Activated CD8-positive, alpha-beta T cell treated with anti-CD3 and anti-CD28 coated beads for 36 hours (primary cell): ENCODE measurements at regions not wholly inside any gene's neighbourhood (a gene's known extent, or its start where the extent isn't known, plus 50 kb on each side); places are given as distances from the start of the nearest gene placed in this dataset.

Source experiments
- ATAC-seq: fragments of 200-7000 bp; cut with Tn5 transposase; one replicate; pipeline ENCODE4 v1.10.0; 2021; ENCODE audit warnings: mild to moderate bottlenecking, moderate library complexity
- CTCF ChIA-PET: fragments of 350-600 bp; sonication (Branson Sonifier 250); formaldehyde crosslinking; loops from one replicate; lab custom pipeline; 2021; ENCODE audit warnings: antibody characterized with exemption; lab: Charles Lee
- POLR2A ChIA-PET: fragments of 350-600 bp; sonication (Branson Sonifier 250); formaldehyde crosslinking; loops from one replicate; lab custom pipeline; 2021; ENCODE audit warnings: antibody characterized with exemption; lab: Charles Lee
- DNase-seq: peaks from one replicate; pipeline ENCODE4 v3.0.0-alpha.2; 2020
- H3K27ac Mint-ChIP-seq: one replicate; pipeline ENCODE4 v1.8.0; 2021; ENCODE audit warnings: mild to moderate bottlenecking, mixed read lengths
- H3K27me3 Mint-ChIP-seq: one replicate; pipeline ENCODE4 v1.8.0; 2021; ENCODE audit warnings: mixed read lengths
- H3K36me3 Mint-ChIP-seq: one replicate; pipeline ENCODE4 v1.8.0; 2021; ENCODE audit warnings: low read depth, mixed read lengths
- H3K4me1 Mint-ChIP-seq: one replicate; pipeline ENCODE4 v1.8.0; 2021; ENCODE audit warnings: low read depth, mixed read lengths
- H3K4me3 Mint-ChIP-seq: one replicate; pipeline ENCODE4 v1.8.0; 2021; ENCODE audit warnings: mild to moderate bottlenecking, moderate library complexity, mixed read lengths
- H3K9me3 Mint-ChIP-seq: one replicate; pipeline ENCODE4 v1.8.0; 2021; ENCODE audit warnings: mixed read lengths
- intact Hi-C: fragments of 100-400 bp; cut with micrococcal nuclease; formaldehyde crosslinking; loops from one replicate; pipeline ENCODE4 v1.10.0; 2022
- TF ChIP-seq, protein P1 (sequence below): fragments of 200-600 bp; IDR thresholded peaks from one replicate; pipeline ENCODE4 v1.8.0; 2022; ENCODE audit warnings: antibody characterized with exemption, mild to moderate bottlenecking

DNA sequence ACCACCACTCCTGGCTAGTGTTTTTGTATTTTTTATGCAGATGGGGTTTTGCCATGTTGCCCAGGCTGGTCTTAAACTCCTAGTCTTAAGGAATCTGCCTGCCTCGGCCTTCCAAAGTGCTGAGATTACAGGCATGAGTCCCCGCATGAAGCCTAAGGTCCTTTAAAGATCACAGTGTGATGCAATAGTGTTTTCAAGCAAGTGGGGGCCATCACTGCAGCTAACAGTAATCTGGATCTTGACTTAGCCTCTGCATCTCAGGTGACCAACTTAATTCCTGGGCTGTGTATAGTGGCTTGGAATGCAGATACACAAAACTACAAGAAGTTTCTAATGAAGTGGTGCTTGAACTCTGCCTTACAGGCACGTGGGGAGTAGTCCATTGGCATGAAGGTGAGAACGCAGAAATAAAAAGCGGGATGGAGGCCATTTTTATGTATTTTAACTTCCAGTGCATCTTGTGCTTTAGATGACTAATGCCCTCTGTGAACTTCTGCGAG lies 334.4 kb upstream of the SPRED2 start:
- intact Hi-C loops = no loop called here
- no peaks in the 10 kb centered on the region for H3K36me3 Mint-ChIP-seq
- TF ChIP-seq, protein P1, sequence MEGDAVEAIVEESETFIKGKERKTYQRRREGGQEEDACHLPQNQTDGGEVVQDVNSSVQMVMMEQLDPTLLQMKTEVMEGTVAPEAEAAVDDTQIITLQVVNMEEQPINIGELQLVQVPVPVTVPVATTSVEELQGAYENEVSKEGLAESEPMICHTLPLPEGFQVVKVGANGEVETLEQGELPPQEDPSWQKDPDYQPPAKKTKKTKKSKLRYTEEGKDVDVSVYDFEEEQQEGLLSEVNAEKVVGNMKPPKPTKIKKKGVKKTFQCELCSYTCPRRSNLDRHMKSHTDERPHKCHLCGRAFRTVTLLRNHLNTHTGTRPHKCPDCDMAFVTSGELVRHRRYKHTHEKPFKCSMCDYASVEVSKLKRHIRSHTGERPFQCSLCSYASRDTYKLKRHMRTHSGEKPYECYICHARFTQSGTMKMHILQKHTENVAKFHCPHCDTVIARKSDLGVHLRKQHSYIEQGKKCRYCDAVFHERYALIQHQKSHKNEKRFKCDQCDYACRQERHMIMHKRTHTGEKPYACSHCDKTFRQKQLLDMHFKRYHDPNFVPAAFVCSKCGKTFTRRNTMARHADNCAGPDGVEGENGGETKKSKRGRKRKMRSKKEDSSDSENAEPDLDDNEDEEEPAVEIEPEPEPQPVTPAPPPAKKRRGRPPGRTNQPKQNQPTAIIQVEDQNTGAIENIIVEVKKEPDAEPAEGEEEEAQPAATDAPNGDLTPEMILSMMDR = no peak
- H3K4me1 Mint-ChIP-seq = no peaks in the 10 kb centered on the region
- DNase-seq (no peak), ATAC-seq (no peak)
- ChIA-PET CTCF (no interaction called here), POLR2A (no interaction called here)
- H3K27me3 Mint-ChIP-seq = no peaks in the 10 kb centered on the region
- H3K27ac Mint-ChIP-seq = no peak overlapping the region
- no peak overlapping the region for H3K4me3 Mint-ChIP-seq
- H3K9me3 Mint-ChIP-seq = no peaks in the 10 kb centered on the region

DNA sequence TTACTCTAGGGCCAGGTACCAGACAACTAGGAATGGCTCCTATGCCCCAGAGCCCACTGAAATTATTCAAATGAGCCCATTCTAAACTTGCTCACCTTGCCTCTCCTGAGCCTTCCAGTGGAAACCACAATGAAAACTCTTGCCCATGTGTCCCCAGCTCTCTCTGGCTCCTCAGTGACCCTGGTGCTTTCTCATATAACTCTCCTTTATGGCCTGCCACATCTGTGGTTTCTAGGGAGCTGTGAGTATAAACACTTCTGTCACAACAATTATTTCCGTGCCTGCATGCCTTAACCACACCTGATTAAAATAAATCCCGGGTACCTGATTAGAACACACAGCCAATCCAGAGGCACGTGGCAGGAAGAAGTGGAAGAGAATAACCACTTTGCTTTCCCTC lies 333.0 kb upstream of the SPRED2 start:
- no peak overlapping the region for H3K4me3 Mint-ChIP-seq
- POLR2A ChIA-PET = no interaction called here
- ATAC-seq (no peak), DNase-seq (no peak)
- CTCF ChIA-PET = no interaction called here
- TF ChIP-seq, protein P1 = no peak
- no peaks in the 10 kb centered on the region for H3K9me3 Mint-ChIP-seq
- no peaks in the 10 kb centered on the region for H3K36me3 Mint-ChIP-seq
- no peaks in the 10 kb centered on the region for H3K4me1 Mint-ChIP-seq
- intact Hi-C loops = no loop called here
- H3K27me3 Mint-ChIP-seq = peaks cover 2% of the 10 kb centered on the region
- H3K27ac Mint-ChIP-seq = no peak overlapping the region

DNA sequence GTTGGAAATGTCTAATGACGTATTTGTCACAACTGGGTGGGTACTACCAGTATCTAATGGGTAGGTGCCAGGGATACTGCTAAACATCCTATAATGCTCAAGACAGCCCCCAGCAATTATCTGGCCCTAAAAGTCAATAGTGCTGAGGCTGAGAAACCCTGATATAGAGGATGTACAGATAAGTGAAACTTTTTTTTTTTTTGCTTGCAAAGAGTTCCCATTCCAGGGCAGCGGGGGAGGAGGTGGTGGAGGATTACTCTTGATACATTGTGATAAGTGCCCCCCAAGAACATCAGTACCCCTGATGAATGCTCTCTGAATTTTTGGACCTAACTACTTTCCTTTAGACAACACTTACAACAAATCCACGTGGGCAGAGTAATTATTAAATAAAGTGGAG lies 329.7 kb upstream of the SPRED2 start:
- peaks cover 4% of the 10 kb centered on the region for H3K27me3 Mint-ChIP-seq
- no peak overlapping the region for H3K27ac Mint-ChIP-seq
- no peak for DNase-seq
- intact Hi-C loops = no loop called here
- H3K9me3 Mint-ChIP-seq = peaks cover 7% of the 10 kb centered on the region
- no peak overlapping the region for H3K4me3 Mint-ChIP-seq
- TF ChIP-seq, protein P1 = no peak
- H3K36me3 Mint-ChIP-seq = no peaks in the 10 kb centered on the region
- ATAC-seq = no peak
- CTCF ChIA-PET = no interaction called here
- H3K4me1 Mint-ChIP-seq = no peaks in the 10 kb centered on the region
- POLR2A ChIA-PET = no interaction called here

DNA sequence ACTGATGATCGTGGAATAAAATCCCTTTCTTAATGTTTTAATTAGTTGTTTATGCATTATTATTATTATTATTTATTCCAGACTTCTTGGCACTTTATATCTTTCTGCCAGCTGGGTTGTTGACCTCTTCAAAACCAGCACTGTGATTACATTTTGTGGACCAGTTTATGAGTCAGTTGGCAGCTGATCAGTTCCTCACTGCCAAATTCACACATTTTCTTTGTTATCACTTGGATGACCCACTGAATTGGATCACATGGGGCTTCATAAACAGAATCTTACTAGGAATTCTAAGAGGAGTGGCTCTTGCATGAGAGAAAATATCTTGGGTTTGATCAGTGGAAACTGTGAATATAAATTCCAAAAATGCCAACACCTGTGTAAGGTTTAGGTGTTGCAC lies 321.8 kb upstream of the SPRED2 start:
- H3K4me3 Mint-ChIP-seq = no peak overlapping the region
- CTCF ChIA-PET = no interaction called here
- peaks cover 2% of the 10 kb centered on the region for H3K27me3 Mint-ChIP-seq
- no peaks in the 10 kb centered on the region for H3K4me1 Mint-ChIP-seq
- POLR2A ChIA-PET = no interaction called here
- H3K36me3 Mint-ChIP-seq = no peaks in the 10 kb centered on the region
- intact Hi-C loops = no loop called here
- DNase-seq = no peak
- TF ChIP-seq, protein P1 = no peak
- no peak for ATAC-seq
- H3K27ac Mint-ChIP-seq = no peak overlapping the region
- H3K9me3 Mint-ChIP-seq = peaks cover 7% of the 10 kb centered on the region

DNA sequence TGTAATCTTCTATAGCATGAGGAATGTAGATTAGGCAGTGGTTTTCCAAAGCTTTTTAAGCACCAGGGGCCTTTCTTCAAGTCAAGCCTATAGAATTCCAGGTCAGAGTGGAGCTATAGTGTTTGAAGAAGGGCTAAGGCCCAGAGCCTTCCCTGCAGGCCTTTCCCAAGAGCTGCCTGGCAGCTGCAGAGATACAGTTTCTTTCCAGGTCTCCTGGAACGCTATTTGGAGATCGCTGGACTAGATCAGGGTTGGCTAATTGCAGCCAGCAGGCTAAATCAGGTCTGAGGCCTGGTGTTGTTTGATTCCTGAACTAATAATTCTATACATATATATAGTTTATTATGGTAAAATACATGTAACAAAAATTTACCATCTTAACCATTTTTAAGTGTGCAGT lies 319.0 kb upstream of the SPRED2 start:
- Mint-ChIP-seq H3K4me3 (no peak overlapping the region), H3K9me3 (no peaks in the 10 kb centered on the region), H3K27ac (no peak overlapping the region), H3K4me1 (no peaks in the 10 kb centered on the region), H3K27me3 (peaks cover 2% of the 10 kb centered on the region), H3K36me3 (no peaks in the 10 kb centered on the region)
- CTCF ChIA-PET = no interaction called here
- ATAC-seq (no peak), DNase-seq (no peak)
- POLR2A ChIA-PET = no interaction called here
- TF ChIP-seq, protein P1 = no peak
- intact Hi-C loops = no loop called here
